ENCODE measurements at regions not wholly inside any gene's neighbourhood (a gene's known extent, or its start where the extent isn't known, plus 50 kb on each side); places are given as distances from the start of the nearest gene placed in this dataset.

- Histone ChIP-seq H3K9ac (ENCODE audit: low read length) (no peak overlapping the region), H3K4me3 (ENCODE audit: low read length) (no peak overlapping the region), H3K9me2 (replicated peaks; ENCODE audit: insufficient read depth, low read length) (peaks cover 3% of the 10 kb centered on the region), H3K36me3 (ENCODE audit: insufficient read depth, low read length) (no peaks in the 10 kb centered on the region), H3K4me2 (ENCODE audit: low read depth, low read length, poor library complexity, severe bottlenecking) (no peak overlapping the region), H3K4me1 (ENCODE audit: low read length) (no peaks in the 10 kb centered on the region), H3K27ac (ENCODE audit: low read length) (no peak overlapping the region), H2AFZ (ENCODE audit: low read length) (no peak overlapping the region), H3K27me3 (ENCODE audit: low read length) (no peaks in the 10 kb centered on the region), H4K20me1 (ENCODE audit: insufficient read depth, low read depth, low read length) (no peaks in the 10 kb centered on the region), H3K9me3 (ENCODE audit: low read length) (no peaks in the 10 kb centered on the region), H3K79me2 (ENCODE audit: low read length) (no peaks in the 10 kb centered on the region)
- no peak for DNase-seq
These were observed 401.0 kb downstream of the PMP22 start for GRCh38 chr17:14864127-14864526.

GRCh38 chr17:14859542-14859941, 405.6 kb downstream of the PMP22 start:
- Histone ChIP-seq H3K9me2 (replicated peaks; ENCODE audit: insufficient read depth, low read length) (no peaks in the 10 kb centered on the region; the same call in 1 of the 2 replicates), H3K4me2 (ENCODE audit: low read depth, low read length, poor library complexity, severe bottlenecking) (no peak overlapping the region), H4K20me1 (ENCODE audit: insufficient read depth, low read depth, low read length) (no peaks in the 10 kb centered on the region), H3K9me3 (ENCODE audit: low read length) (no peaks in the 10 kb centered on the region), H3K27me3 (ENCODE audit: low read length) (no peaks in the 10 kb centered on the region), H3K9ac (ENCODE audit: low read length) (no peak overlapping the region), H2AFZ (ENCODE audit: low read length) (no peak overlapping the region), H3K27ac (ENCODE audit: low read length) (no peak overlapping the region), H3K79me2 (ENCODE audit: low read length) (no peaks in the 10 kb centered on the region), H3K4me3 (ENCODE audit: low read length) (no peak overlapping the region), H3K4me1 (ENCODE audit: low read length) (no peaks in the 10 kb centered on the region), H3K36me3 (ENCODE audit: insufficient read depth, low read length) (no peaks in the 10 kb centered on the region)
- no peak for DNase-seq

GRCh38 chr17:14856176-14856575, 408.9 kb downstream of the PMP22 start:
- Histone ChIP-seq H3K36me3 (ENCODE audit: insufficient read depth, low read length) (no peaks in the 10 kb centered on the region), H3K9ac (ENCODE audit: low read length) (no peak overlapping the region), H3K4me1 (ENCODE audit: low read length) (no peaks in the 10 kb centered on the region), H3K9me3 (ENCODE audit: low read length) (no peaks in the 10 kb centered on the region), H4K20me1 (ENCODE audit: insufficient read depth, low read depth, low read length) (no peaks in the 10 kb centered on the region), H3K4me3 (ENCODE audit: low read length) (no peak overlapping the region), H3K79me2 (ENCODE audit: low read length) (no peaks in the 10 kb centered on the region), H3K27ac (ENCODE audit: low read length) (no peak overlapping the region), H3K27me3 (ENCODE audit: low read length) (no peaks in the 10 kb centered on the region), H3K9me2 (replicated peaks; ENCODE audit: insufficient read depth, low read length) (no peaks in the 10 kb centered on the region), H2AFZ (ENCODE audit: low read length) (no peak overlapping the region), H3K4me2 (ENCODE audit: low read depth, low read length, poor library complexity, severe bottlenecking) (no peak overlapping the region)
- DNase-seq = no peak

- Histone ChIP-seq H3K36me3 (ENCODE audit: insufficient read depth, low read length) (no peaks in the 10 kb centered on the region), H3K4me3 (ENCODE audit: low read length) (no peak overlapping the region), H3K9me3 (ENCODE audit: low read length) (no peaks in the 10 kb centered on the region), H3K79me2 (ENCODE audit: low read length) (no peaks in the 10 kb centered on the region), H4K20me1 (ENCODE audit: insufficient read depth, low read depth, low read length) (no peaks in the 10 kb centered on the region), H3K4me2 (ENCODE audit: low read depth, low read length, poor library complexity, severe bottlenecking) (no peak overlapping the region), H3K4me1 (ENCODE audit: low read length) (no peaks in the 10 kb centered on the region), H3K27me3 (ENCODE audit: low read length) (no peaks in the 10 kb centered on the region), H3K27ac (ENCODE audit: low read length) (no peak overlapping the region), H2AFZ (ENCODE audit: low read length) (no peak overlapping the region), H3K9me2 (replicated peaks; ENCODE audit: insufficient read depth, low read length) (no peaks in the 10 kb centered on the region), H3K9ac (ENCODE audit: low read length) (no peak overlapping the region)
- no peak for DNase-seq
These were observed 410.4 kb downstream of the PMP22 start for GRCh38 chr17:14854691-14855090.

- no peaks in the 10 kb centered on the region for H3K9me3 ChIP-seq (ENCODE audit: low read length)
- H2AFZ ChIP-seq (ENCODE audit: low read length) = no peak overlapping the region
- H3K27ac ChIP-seq (ENCODE audit: low read length) = no peak overlapping the region
- no peak overlapping the region for H3K4me2 ChIP-seq (ENCODE audit: low read depth, low read length, poor library complexity, severe bottlenecking)
- H3K4me3 ChIP-seq (ENCODE audit: low read length) = no peak overlapping the region
- no peak for DNase-seq
- no peaks in the 10 kb centered on the region for H3K36me3 ChIP-seq (ENCODE audit: insufficient read depth, low read length)
- no peaks in the 10 kb centered on the region for H3K79me2 ChIP-seq (ENCODE audit: low read length)
- no peaks in the 10 kb centered on the region for H3K9me2 ChIP-seq (replicated peaks; ENCODE audit: insufficient read depth, low read length)
- no peaks in the 10 kb centered on the region for H3K27me3 ChIP-seq (ENCODE audit: low read length)
- H4K20me1 ChIP-seq (ENCODE audit: insufficient read depth, low read depth, low read length) = no peaks in the 10 kb centered on the region
- no peaks in the 10 kb centered on the region for H3K4me1 ChIP-seq (ENCODE audit: low read length)
- no peak overlapping the region for H3K9ac ChIP-seq (ENCODE audit: low read length)
These were observed 419.4 kb downstream of the PMP22 start for GRCh38 chr17:14845591-14846281.

GRCh38 chr17:14843086-14843795, 421.9 kb downstream of the PMP22 start:
- H3K27me3 ChIP-seq (ENCODE audit: low read length) = no peaks in the 10 kb centered on the region

GRCh38 chr17:14840616-14841231, 424.4 kb downstream of the PMP22 start:
- Histone ChIP-seq H2AFZ (ENCODE audit: low read length) (no peak overlapping the region), H3K27ac (ENCODE audit: low read length) (no peak overlapping the region), H3K4me2 (ENCODE audit: low read depth, low read length, poor library complexity, severe bottlenecking) (no peak overlapping the region), H3K36me3 (ENCODE audit: insufficient read depth, low read length) (no peaks in the 10 kb centered on the region), H4K20me1 (ENCODE audit: insufficient read depth, low read depth, low read length) (no peaks in the 10 kb centered on the region), H3K9me3 (ENCODE audit: low read length) (no peaks in the 10 kb centered on the region), H3K4me1 (ENCODE audit: low read length) (no peaks in the 10 kb centered on the region), H3K9me2 (replicated peaks; ENCODE audit: insufficient read depth, low read length) (no peaks in the 10 kb centered on the region), H3K27me3 (ENCODE audit: low read length) (no peaks in the 10 kb centered on the region), H3K79me2 (ENCODE audit: low read length) (no peaks in the 10 kb centered on the region), H3K4me3 (ENCODE audit: low read length) (no peak overlapping the region), H3K9ac (ENCODE audit: low read length) (no peak overlapping the region)
- no peak for DNase-seq

More at GRCh38 chr17:14843086-14843795, 421.9 kb downstream of the PMP22 start:
- Histone ChIP-seq H3K4me1 (ENCODE audit: low read length) (no peaks in the 10 kb centered on the region), H3K79me2 (ENCODE audit: low read length) (no peaks in the 10 kb centered on the region), H3K9me3 (ENCODE audit: low read length) (no peaks in the 10 kb centered on the region), H3K27ac (ENCODE audit: low read length) (no peak overlapping the region), H3K9ac (ENCODE audit: low read length) (no peak overlapping the region), H3K9me2 (replicated peaks; ENCODE audit: insufficient read depth, low read length) (no peaks in the 10 kb centered on the region), H3K36me3 (ENCODE audit: insufficient read depth, low read length) (no peaks in the 10 kb centered on the region), H4K20me1 (ENCODE audit: insufficient read depth, low read depth, low read length) (no peaks in the 10 kb centered on the region), H3K4me2 (ENCODE audit: low read depth, low read length, poor library complexity, severe bottlenecking) (no peak overlapping the region), H3K4me3 (ENCODE audit: low read length) (no peak overlapping the region), H2AFZ (ENCODE audit: low read length) (no peak overlapping the region)
- no peak for DNase-seq

GRCh38 chr17:14838567-14838966, 426.6 kb downstream of the PMP22 start:
- H2AFZ ChIP-seq (ENCODE audit: low read length) = no peak overlapping the region
- H3K27ac ChIP-seq (ENCODE audit: low read length) = no peak overlapping the region
- no peaks in the 10 kb centered on the region for H3K27me3 ChIP-seq (ENCODE audit: low read length)
- no peaks in the 10 kb centered on the region for H3K79me2 ChIP-seq (ENCODE audit: low read length)
- no peaks in the 10 kb centered on the region for H4K20me1 ChIP-seq (ENCODE audit: insufficient read depth, low read depth, low read length)
- H3K9me2 ChIP-seq (replicated peaks; ENCODE audit: insufficient read depth, low read length) = no peaks in the 10 kb centered on the region
- no peak overlapping the region for H3K9ac ChIP-seq (ENCODE audit: low read length)
- no peak overlapping the region for H3K4me3 ChIP-seq (ENCODE audit: low read length)
- no peaks in the 10 kb centered on the region for H3K4me1 ChIP-seq (ENCODE audit: low read length)
- no peak for DNase-seq
- H3K4me2 ChIP-seq (ENCODE audit: low read depth, low read length, poor library complexity, severe bottlenecking) = no peak overlapping the region
- peaks cover 2% of the 10 kb centered on the region; the same call in 1 of the 2 replicates for H3K9me3 ChIP-seq (ENCODE audit: low read length)
- no peaks in the 10 kb centered on the region for H3K36me3 ChIP-seq (ENCODE audit: insufficient read depth, low read length)
